ENCODE measurements at regions not wholly inside any gene's neighbourhood (a gene's known extent, or its start where the extent isn't known, plus 50 kb on each side); places are given as distances from the start of the nearest gene placed in this dataset.
"Not testable (repeated sequence)": the region's sequence is repeated elsewhere in the genome, so short reads cannot be mapped to it uniquely, and the experiment has no call there.

DNA sequence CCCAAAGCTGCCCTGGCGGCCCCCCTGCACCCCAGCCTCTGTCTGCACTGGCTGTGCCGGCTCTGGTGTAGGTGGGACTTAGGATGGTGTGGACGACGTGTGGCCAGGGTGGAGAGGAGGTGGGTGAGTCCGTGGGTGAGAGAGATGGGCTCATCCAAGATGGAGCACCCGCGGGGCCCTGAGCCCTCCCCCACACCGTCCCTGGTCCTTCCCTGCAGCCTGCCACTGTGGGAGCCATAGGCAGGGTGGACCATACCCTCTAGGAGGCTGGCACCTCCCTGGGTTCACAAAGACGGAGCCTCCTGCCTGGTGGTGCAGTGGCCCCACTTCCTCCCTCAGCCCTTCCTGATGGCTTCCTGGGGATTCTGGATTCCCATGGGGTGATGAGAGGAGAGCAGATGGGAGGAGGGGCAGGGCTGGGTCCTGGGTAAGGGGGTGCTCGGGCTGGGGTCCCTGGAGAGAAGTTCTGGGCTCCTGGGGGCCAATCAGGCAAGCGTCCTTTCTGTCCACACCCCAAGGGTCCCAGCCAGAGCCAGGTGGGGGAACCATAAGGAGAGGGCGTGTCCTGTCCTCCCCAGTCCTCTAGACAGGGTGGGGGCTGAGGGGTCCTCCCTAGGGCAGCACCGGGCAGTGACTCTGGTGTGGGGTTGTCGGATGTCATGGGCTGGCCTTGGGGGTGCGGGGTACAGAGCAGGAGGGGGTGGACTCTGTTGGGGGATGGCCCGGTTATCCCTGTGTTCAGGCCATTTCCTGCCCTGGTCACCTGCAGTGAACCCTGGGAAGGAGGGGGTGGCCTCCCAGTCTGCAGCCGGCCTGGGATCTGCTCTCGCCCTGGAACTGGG, 384.8 kb downstream of the TMEM121 start:
- no peak for DNase-seq

DNA sequence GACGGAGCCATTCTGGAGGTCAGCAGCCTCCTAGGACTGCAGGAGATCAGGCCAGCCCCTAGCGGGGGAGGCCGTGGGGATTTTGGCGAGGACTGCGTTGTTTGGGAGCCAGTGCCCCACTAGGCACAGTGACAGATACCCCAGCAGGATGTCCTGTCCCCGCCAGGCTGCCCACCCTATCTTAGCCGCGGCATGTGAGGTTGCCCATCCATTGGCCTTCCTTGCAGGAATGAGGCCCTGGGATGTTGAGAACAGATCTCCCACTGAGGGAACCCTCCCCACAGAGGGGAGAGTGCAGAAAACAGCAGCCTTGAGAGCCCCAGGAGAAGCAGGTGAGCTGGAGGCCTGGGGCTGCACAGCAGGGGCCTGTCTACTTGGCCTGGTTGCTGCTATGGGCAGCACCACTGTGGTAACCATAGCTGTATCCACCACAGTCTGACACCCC, 385.5 kb downstream of the TMEM121 start:
- not testable (repeated sequence) for DNase-seq

GRCh38 chr14:105912641-105913180, 386.3 kb downstream of the TMEM121 start:
- no peak for DNase-seq

DNA sequence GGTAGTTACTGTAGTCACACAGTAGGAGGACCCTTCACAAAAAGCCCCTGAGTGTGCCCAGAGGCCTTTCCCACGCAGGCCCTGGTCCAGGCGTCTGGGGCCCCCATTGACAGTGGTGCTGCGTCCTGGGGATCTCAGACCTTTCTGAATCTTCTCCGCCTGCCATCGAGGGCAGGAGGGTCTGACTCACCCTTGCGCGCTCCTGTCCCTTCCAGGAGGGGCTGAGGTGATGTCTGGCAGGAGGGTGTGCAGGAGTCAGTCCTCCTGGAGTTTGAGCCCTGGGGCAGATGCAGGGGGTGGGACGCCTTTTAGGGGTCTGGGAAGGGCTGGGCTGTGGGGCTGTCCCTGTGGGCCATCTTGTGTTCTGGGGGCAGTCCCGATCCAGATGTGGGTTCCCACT, 386.8 kb downstream of the TMEM121 start:
- no peak for DNase-seq

GRCh38 chr14:105913861-105914260, 387.5 kb downstream of the TMEM121 start:
- DNase-seq, result no peak

- not testable (repeated sequence) for DNase-seq
Observed at GRCh38 chr14:105914281-105914680, 387.9 kb downstream of the TMEM121 start.

DNA sequence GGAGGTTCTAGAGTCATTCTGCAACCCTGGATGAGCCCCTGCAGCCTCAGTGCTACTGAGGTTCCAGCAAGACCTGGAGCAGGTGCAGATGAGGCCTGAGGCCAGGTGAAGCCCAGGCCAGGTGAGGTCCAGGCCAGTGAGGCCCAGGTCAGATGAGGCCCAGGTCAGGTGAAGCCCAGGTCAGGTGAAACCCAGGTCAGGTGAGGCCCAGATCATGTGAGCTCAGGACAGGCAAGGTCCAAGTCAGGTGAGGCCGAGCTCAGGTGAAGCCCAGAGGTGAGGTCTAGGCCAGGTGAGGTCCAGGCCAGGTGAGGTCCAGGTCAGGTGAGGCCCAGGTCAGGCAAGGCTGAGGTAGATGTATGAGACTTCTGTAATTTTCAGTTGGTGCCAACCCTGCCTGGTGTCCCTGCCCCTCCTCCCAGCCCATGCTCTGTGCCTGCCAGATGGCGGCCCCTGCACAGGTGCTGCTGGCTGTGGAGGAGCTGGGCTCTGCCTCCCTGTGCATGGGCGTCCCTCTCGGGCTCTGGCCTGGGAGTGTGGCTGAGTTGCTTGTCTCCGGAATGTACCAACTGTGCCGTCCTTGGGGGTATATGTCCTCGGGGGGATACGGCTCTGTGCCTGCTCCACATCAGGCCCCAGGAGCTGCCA, 388.5 kb downstream of the TMEM121 start:
- no peak for DNase-seq

- DNase-seq, result not testable (repeated sequence)
Observed at GRCh38 chr14:105915546-105915945, 389.2 kb downstream of the TMEM121 start.

- DNase-seq, result not testable (repeated sequence)
Observed at GRCh38 chr14:105917136-105917932, 391.0 kb downstream of the TMEM121 start.

DNA sequence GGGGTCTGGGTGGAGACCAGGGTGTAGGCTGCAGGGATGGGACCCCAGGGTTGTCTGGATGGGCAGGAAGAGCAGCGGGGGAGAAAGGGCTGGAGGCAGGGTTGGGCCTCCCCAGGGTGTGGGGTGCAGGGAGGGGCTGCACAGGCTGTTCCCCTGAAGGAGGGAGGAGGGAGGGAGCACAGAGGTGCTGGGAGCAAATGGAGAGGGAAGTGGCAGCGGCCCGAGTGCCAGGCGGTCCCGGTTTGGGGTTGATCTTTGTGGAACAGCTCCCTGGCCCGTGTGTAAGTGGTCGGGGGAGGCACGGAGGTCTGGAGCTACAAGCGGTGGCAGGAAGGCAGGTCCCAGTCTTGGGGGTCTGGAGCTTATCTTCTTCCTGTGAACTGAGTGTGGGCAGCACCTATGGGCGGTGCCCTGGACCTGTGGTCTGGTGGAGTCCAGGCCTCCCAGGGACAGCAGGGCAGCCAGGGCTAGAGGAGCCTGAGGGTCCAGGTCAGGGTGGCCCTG, 391.6 kb downstream of the TMEM121 start:
- DNase-seq, result no peak

DNA sequence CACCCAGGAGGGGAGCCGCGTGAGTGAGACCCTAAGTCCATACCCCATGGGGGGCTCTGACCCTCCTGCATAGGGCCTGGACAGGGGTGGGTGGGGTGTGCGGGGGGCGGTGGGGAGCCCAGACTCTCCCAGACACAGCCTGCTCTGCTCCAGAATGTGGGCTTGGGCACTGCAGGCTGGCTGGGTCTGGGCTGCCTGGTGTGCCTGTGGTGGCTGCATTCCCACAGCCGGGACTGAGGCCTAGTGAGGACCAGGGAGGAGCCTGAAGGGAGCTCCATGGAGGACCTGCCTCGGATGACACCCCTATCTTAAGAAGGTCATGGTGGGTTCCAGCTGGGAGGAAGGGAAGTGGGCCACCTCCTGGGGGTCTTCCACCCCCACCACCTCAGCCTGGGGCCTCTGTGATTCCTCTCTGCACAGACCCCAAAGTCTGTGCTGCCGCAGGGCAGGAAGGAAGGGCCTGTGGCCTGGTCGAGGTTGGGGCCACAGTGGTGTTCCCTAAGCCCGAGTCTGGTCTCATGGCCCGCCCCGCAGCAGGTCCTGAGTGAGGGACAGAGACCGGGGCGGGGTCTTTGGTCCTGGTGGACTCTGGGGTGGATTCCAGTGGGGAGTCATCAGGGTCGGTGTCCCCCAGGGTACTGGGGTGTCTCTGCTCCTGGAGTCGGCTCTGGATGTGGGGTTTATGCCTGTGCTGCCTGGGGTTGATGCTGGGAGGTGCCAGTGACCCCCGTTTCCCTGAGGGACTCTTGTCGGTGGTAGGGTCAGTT, 392.3 kb downstream of the TMEM121 start:
- DNase-seq, result no peak

GRCh38 chr14:105919458-105920150, 393.2 kb downstream of the TMEM121 start:
- no peak for DNase-seq

DNA sequence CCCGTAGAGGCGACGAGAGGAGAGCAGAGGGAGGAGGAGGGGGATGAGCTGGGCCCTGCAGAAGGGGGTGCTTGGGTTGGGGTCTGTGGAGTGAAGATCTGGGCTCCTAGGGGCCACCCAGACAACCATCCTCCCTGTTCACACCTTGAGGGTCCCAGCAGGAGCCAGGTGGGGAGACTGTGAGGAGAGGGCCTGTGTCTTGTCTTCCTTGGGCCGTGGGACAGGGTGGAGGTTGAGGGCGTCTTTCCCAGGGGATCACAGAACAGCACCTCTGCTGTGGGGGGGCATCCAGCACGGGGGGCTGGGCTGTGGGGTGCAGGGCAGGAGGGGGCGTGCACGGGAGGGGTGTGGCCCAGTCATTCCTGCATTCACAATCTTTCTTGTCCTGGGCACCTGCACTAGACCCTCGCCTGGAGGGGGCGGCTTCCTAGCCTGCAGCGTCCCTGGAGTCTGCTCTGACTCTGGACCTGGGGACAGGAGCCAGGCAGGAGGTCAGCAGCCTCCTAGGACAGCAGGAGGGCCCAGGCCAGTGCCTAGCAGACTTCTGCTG, 393.8 kb downstream of the TMEM121 start:
- not testable (repeated sequence) for DNase-seq

DNA sequence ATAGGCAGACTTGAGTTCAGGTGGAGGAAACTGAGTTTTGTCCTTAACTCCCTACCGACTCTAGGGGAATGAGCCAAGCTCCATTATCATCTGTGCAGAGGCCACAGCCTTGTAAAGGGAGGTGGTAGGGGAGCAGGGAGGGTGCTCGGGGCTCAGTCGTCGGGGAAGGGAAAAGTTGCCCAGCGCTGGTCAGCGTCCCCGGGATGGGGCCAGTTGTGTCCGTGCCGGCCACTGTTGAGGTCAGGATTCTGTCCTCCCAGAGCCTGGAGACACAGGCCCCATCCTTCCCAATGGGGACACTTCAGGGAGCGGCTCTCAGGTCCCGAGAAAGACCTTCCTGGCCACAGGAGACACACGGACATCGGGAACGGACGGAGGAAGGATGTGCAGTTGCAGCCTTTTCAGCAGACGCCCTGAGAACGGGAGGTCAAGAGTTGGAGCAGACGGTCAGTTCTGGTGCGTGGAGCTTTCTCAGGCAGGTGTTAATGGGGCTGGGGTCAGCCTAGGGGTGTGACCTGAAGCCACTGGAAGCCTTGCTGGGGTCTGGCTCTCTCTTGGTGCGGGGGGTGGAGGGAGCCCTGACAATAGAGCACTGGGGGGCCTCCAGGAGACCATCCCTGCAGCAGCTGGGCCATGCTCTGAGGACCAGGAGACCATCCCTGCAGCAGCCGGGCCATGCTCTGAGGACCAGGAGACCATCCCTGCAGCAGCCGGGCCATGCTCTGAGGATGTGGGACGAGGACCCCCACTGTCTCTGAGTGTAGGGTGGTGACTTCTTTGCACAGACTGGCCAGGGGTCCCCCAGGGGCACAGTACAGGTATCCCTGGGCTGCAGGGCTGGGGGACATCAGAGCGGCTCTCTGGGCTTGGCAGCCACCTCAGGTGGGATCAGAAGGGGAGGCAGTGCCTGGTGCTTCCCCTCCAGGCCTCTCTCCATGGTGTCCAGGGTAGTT, 394.7 kb downstream of the TMEM121 start:
- not testable (repeated sequence) for DNase-seq

DNA sequence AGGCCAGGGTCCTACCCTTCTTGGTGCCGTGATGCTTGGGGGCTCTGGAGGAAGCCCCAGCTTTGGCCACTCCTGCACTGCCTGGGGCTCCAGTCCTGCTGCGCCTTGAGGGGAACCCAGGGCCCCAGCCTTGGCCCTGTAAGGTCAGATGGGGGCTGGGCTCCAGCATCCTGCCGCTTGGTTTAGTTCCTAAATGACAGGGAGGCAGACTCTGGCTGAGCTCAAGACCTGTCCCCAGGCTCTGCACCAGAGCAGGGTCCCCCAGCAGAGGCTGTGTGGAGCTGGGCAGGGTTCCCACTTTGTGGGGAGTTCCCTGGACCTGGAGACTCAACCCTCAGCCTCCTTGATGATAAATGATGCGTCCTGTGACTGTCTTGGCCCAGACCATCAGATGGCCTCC, 395.4 kb downstream of the TMEM121 start:
- DNase-seq, result not testable (repeated sequence)

GRCh38 chr14:105923520-105924191, 397.3 kb downstream of the TMEM121 start:
- not testable (repeated sequence) for DNase-seq

DNA sequence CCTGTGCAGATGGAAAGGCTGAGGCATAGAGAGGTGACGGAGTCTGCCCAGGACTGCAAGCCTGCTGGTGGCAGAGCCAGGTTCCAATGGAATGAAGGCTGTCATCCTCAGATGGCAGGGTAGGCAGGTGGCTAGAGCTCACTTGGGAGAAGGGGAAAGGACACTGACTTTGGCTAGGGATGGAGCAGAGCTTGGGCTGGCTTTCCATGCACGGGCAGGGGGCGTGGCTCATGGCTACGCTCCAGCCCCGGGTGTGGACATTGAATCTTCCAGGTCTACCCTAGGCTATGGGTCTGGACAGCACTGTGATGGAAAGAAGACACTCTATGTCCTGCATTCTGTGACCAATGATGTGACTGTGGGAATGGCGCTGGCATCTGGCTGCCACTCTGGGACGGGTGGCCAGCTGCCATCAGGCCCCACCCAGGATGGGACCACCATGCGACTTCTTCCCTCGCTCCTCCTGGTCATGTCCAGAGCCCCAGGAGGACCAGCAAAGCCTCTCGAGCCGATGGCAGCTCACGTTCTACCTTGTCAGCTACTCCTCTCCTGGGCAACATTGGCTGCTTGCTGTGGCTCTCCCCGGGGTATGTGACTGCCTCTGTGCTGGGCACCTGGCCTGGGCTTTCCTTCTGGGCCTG, 398.7 kb downstream of the TMEM121 start:
- no peak for DNase-seq

DNA sequence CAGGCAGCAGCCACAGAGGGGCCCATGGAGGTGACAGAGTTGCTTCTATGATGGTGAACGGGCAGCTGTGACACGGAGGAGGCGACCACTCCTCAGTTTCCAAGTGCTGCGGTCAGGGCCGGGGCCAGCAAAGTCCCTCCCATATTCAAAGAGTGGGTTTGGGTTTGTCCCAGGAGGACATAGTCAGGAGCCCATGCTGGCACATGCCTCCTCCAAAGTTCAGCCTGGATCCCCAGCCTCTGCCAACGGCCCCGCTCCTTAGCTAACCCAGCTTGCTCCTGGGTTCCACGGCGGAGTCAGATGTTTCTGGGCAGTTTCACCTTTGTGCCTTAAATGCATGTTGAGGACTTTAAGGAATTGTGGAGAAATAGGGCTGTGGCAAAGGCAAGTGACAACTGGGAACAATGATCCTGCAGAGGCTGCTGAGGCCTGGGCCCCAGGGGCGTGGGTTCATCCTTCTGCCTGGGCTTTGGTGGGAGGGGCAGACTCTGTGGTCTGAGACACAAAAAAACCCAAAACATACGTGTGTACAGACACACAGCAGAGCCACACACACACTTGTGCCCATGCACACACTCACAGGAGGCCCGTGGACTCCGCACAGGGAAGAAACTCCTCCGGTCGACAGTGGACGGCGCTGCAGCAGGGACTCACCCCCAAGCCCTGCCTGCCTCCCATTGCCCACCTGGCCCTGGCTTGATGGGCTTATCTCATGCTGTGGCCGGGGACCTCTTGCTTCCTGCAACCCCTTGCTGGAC, 399.4 kb downstream of the TMEM121 start:
- DNase-seq, result no peak

Measured in activated CD8-positive, alpha-beta memory T cell treated with anti-CD3 and anti-CD28 coated beads, Interleukin-2, amount 50 U/mL, for 48 hours (primary cell).